ENCODE measurements at regions not wholly inside any gene's neighbourhood (a gene's known extent, or its start where the extent isn't known, plus 50 kb on each side); places are given as distances from the start of the nearest gene placed in this dataset.
A peak's percentile ranks its signal among the peaks of the same experiment; 100 is the strongest.

DNA sequence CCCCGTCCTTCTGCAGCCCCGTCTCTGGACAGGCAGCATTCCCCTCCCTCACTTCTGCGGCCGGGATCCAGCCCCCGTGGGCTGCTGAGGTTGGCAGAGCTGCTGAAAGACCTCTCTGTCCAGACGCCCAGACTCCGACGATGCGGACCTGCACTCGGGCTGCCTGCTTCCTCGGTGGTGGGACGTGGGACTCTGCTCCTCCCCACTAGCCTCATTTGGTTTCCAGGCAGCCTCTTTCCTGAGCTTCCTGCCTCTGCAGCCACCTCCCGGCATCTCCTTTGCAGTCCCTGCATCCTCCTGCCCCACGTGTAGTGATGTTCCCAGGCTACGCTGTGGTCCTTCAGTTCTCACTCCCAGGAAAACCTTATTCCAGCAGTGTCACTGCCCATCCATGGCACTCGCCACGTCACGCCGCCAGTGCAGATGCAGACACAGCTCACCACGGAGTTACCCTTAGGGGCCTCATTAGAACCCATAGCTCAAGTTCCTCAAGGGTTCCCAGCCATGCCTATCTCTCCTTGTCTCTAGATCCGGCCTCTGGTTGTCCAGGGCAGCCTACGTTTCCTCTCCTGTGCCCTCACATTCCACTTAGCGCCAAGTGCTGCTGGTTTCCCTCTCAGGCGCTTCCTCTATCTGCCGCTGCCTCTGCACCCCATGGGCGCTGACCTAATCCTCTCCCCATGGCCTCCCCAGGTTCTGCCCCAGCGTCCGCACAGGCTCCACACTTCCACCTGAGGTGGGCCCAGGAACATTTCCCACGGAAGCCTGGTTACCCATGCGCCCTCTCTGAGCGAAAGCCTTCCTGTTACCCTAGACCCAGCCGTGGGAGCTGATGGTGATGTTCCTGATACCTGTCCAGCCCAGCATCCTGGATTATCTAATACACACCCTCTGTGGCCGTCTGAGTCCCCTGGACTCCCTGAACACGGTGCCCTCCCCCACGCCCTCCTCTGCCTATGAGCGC lies 318.3 kb upstream of the MYT1L start:
- H3K79me1 ChIP-seq (replicated peaks; ENCODE audit: low read length, poor library complexity, severe bottlenecking) = no peaks in the 10 kb centered on the region
- H2BK12ac ChIP-seq (ENCODE audit: low read length in 2 of 2) = no peak overlapping the region
- no peak overlapping the region for H4K91ac ChIP-seq (ENCODE audit: low read length)
- 88% methylated on average over 36 of the region's 36 CpGs for WGBS
- no peak overlapping the region for H2AFZ ChIP-seq (ENCODE audit: low read depth, low read length)
- no peak for DNase-seq
- peaks cover 14% of the 10 kb centered on the region for H3K4me1 ChIP-seq (ENCODE audit: control insufficient read depth, insufficient read depth, low read depth, low read length)
- no peak overlapping the region for H3K14ac ChIP-seq (ENCODE audit: low read length in 2 of 2)
- H2BK120ac ChIP-seq (ENCODE audit: low read depth, low read length) = no peak overlapping the region
- no peak overlapping the region for H2AK5ac ChIP-seq (ENCODE audit: low read length, severe bottlenecking)
- H2BK15ac ChIP-seq (ENCODE audit: low read depth, poor library complexity, severe bottlenecking) = no peak overlapping the region
- peaks cover 4% of the 10 kb centered on the region for H3K9me3 ChIP-seq (ENCODE audit: control insufficient read depth, low read length)
- no peak overlapping the region for H3K23ac ChIP-seq (ENCODE audit: low read length in 2 of 2)
- no peak overlapping the region for H3K27ac ChIP-seq (ENCODE audit: low read length, poor library complexity, severe bottlenecking)
- H3K4ac ChIP-seq (ENCODE audit: low read depth in 1 of 2, low read length in 2 of 2) = no peak overlapping the region
- no peaks in the 10 kb centered on the region for H3K36me3 ChIP-seq (ENCODE audit: control insufficient read depth in 1 of 2, insufficient read depth in 2 of 2, low read depth in 1 of 2, low read length in 2 of 2)
- no peak overlapping the region for H3K4me2 ChIP-seq (ENCODE audit: low read length, poor library complexity, severe bottlenecking)
- peaks cover 0 to 7% of the 10 kb centered on the region in 2 experiments for H3K27me3 ChIP-seq (ENCODE audit: control insufficient read depth in 1 of 2, insufficient read depth in 1 of 2, low read length in 2 of 2)
- no peak overlapping the region for H3K9ac ChIP-seq (ENCODE audit: low read length)
- H3K4me3 ChIP-seq (ENCODE audit: insufficient read depth in 1 of 2, low read depth in 1 of 2, low read length in 2 of 2) = no peak overlapping the region
- no peak overlapping the region for H4K8ac ChIP-seq (ENCODE audit: low read length)
- no peak overlapping the region for H2BK5ac ChIP-seq (ENCODE audit: low read depth, low read length, poor library complexity, severe bottlenecking)
- no peak overlapping the region for H3K18ac ChIP-seq (ENCODE audit: low read depth in 1 of 2, low read length in 2 of 2)

DNA sequence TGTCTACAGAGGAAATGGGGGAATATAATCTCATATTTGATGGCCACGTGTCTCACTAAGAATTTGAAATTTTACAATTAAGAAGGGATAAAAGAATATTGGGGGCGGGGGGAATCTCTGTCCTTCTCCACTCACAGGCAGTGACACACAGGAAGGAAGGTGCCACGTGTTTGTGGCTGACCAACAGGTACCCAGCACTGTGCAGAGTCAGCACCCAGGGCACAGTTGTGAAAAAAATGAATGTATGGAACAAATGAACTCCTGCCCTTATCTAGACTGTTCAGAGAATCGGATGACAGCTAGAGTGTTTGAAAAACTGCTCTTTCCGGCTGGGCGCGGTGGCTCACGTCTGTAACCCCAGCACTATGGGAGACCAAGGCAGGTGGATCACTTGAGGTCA lies 317.0 kb upstream of the MYT1L start:
- no peak for DNase-seq
- 86% methylated on average over 8 of the region's 8 CpGs for WGBS
- peak overlapping the region; percentile 49 for H2AK5ac ChIP-seq (ENCODE audit: low read length, severe bottlenecking)
- no peaks in the 10 kb centered on the region for H3K36me3 ChIP-seq (ENCODE audit: control insufficient read depth in 1 of 2, insufficient read depth in 2 of 2, low read depth in 1 of 2, low read length in 2 of 2)
- H3K4me2 ChIP-seq (ENCODE audit: low read length, poor library complexity, severe bottlenecking) = no peak overlapping the region
- no peak overlapping the region for H4K91ac ChIP-seq (ENCODE audit: low read length)
- no peak overlapping the region for H3K23ac ChIP-seq (ENCODE audit: low read length in 2 of 2)
- H3K18ac ChIP-seq (ENCODE audit: low read depth in 1 of 2, low read length in 2 of 2) = no peak overlapping the region
- no peak overlapping the region for H2AFZ ChIP-seq (ENCODE audit: low read depth, low read length)
- H3K79me1 ChIP-seq (replicated peaks; ENCODE audit: low read length, poor library complexity, severe bottlenecking) = no peaks in the 10 kb centered on the region
- H3K4me3 ChIP-seq (ENCODE audit: insufficient read depth in 1 of 2, low read depth in 1 of 2, low read length in 2 of 2) = no peak overlapping the region
- no peak overlapping the region for H2BK120ac ChIP-seq (ENCODE audit: low read depth, low read length)
- peaks cover 4% of the 10 kb centered on the region for H3K9me3 ChIP-seq (ENCODE audit: control insufficient read depth, low read length)
- peaks cover 24% of the 10 kb centered on the region for H3K4me1 ChIP-seq (ENCODE audit: control insufficient read depth, insufficient read depth, low read depth, low read length)
- H2BK15ac ChIP-seq (ENCODE audit: low read depth, poor library complexity, severe bottlenecking) = no peak overlapping the region
- no peak overlapping the region for H3K9ac ChIP-seq (ENCODE audit: low read length)
- H3K14ac ChIP-seq (ENCODE audit: low read length in 2 of 2) = no peak overlapping the region
- peak overlapping the region; percentile 61 for H3K27ac ChIP-seq (ENCODE audit: low read length, poor library complexity, severe bottlenecking)
- H3K27me3 ChIP-seq (ENCODE audit: control insufficient read depth in 1 of 2, insufficient read depth in 1 of 2, low read length in 2 of 2) = peaks cover 0 to 3% of the 10 kb centered on the region in 2 experiments
- H4K8ac ChIP-seq (ENCODE audit: low read length) = no peak overlapping the region
- H2BK5ac ChIP-seq (ENCODE audit: low read depth, low read length, poor library complexity, severe bottlenecking) = no peak overlapping the region
- H2BK12ac ChIP-seq (ENCODE audit: low read length in 2 of 2) = no peak overlapping the region
- H3K4ac ChIP-seq (ENCODE audit: low read depth in 1 of 2, low read length in 2 of 2) = no peak overlapping the region

DNA sequence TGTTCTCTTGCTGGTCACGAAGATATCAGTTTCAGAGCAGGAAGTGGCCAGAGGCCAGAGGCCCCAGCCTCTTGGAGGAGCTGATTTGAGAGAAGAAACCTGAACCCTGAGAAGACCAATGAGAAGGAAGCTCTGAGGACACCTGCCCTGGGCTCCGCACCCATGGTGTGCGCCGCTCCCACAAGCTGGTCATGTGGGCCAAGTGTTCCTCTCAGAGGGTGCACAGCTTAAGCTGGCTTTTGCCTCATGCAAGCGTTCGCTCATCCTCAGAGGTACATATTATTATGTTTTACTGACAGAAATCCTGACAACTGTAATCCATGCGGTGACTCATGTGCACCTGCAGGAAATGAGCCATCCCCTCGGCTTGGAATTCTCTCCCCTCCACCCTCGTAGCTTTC lies 316.1 kb upstream of the MYT1L start:
- no peak overlapping the region for H4K91ac ChIP-seq (ENCODE audit: low read length)
- no peak overlapping the region for H4K8ac ChIP-seq (ENCODE audit: low read length)
- peaks cover 4% of the 10 kb centered on the region for H3K9me3 ChIP-seq (ENCODE audit: control insufficient read depth, low read length)
- H2BK15ac ChIP-seq (ENCODE audit: low read depth, poor library complexity, severe bottlenecking) = no peak overlapping the region
- H2BK120ac ChIP-seq (ENCODE audit: low read depth, low read length) = no peak overlapping the region
- 36% methylated on average over 9 of the region's 9 CpGs for WGBS
- H2BK12ac ChIP-seq (ENCODE audit: low read length in 2 of 2) = no peak overlapping the region
- H3K4me1 ChIP-seq (ENCODE audit: control insufficient read depth, insufficient read depth, low read depth, low read length) = peaks cover 26% of the 10 kb centered on the region
- H2AK5ac ChIP-seq (ENCODE audit: low read length, severe bottlenecking) = no peak overlapping the region
- H3K4ac ChIP-seq (ENCODE audit: low read depth in 1 of 2, low read length in 2 of 2) = no peak overlapping the region
- H2BK5ac ChIP-seq (ENCODE audit: low read depth, low read length, poor library complexity, severe bottlenecking) = no peak overlapping the region
- H3K27ac ChIP-seq (ENCODE audit: low read length, poor library complexity, severe bottlenecking) = peak overlapping the region; percentile 89
- H3K4me3 ChIP-seq (ENCODE audit: insufficient read depth in 1 of 2, low read depth in 1 of 2, low read length in 2 of 2) = no peak overlapping the region
- no peak overlapping the region for H2AFZ ChIP-seq (ENCODE audit: low read depth, low read length)
- no peak overlapping the region for H3K18ac ChIP-seq (ENCODE audit: low read depth in 1 of 2, low read length in 2 of 2)
- H3K79me1 ChIP-seq (replicated peaks; ENCODE audit: low read length, poor library complexity, severe bottlenecking) = no peaks in the 10 kb centered on the region
- H3K14ac ChIP-seq (ENCODE audit: low read length in 2 of 2) = no peak overlapping the region
- no peak overlapping the region for H3K9ac ChIP-seq (ENCODE audit: low read length)
- H3K27me3 ChIP-seq (ENCODE audit: control insufficient read depth in 1 of 2, insufficient read depth in 1 of 2, low read length in 2 of 2) = peaks cover 0 to 3% of the 10 kb centered on the region in 2 experiments
- H3K4me2 ChIP-seq (ENCODE audit: low read length, poor library complexity, severe bottlenecking) = peak overlapping the region; percentile 49
- DNase-seq = no peak
- H3K23ac ChIP-seq (ENCODE audit: low read length in 2 of 2) = no peak overlapping the region
- no peaks in the 10 kb centered on the region for H3K36me3 ChIP-seq (ENCODE audit: control insufficient read depth in 1 of 2, insufficient read depth in 2 of 2, low read depth in 1 of 2, low read length in 2 of 2)

- WGBS = 46% methylated on average over 4 of the region's 8 CpGs
- Histone ChIP-seq H3K27me3 (ENCODE audit: control insufficient read depth in 1 of 2, insufficient read depth in 1 of 2, low read length in 2 of 2) (peaks cover 0 to 3% of the 10 kb centered on the region in 2 experiments), H2AFZ (ENCODE audit: low read depth, low read length) (no peak overlapping the region), H2BK5ac (ENCODE audit: low read depth, low read length, poor library complexity, severe bottlenecking) (peak overlapping the region; percentile 71), H3K9me3 (ENCODE audit: control insufficient read depth, low read length) (peaks cover 4% of the 10 kb centered on the region), H3K4me1 (ENCODE audit: control insufficient read depth, insufficient read depth, low read depth, low read length) (peaks cover 32% of the 10 kb centered on the region), H2BK15ac (ENCODE audit: low read depth, poor library complexity, severe bottlenecking) (no peak overlapping the region), H2BK12ac (ENCODE audit: low read length in 2 of 2) (no peak overlapping the region), H3K36me3 (ENCODE audit: control insufficient read depth in 1 of 2, insufficient read depth in 2 of 2, low read depth in 1 of 2, low read length in 2 of 2) (no peaks in the 10 kb centered on the region), H3K14ac (ENCODE audit: low read length in 2 of 2) (no peak overlapping the region), H4K91ac (ENCODE audit: low read length) (no peak overlapping the region), H2BK120ac (ENCODE audit: low read depth, low read length) (no peak overlapping the region), H3K18ac (ENCODE audit: low read depth in 1 of 2, low read length in 2 of 2) (no peak overlapping the region), H3K4me2 (ENCODE audit: low read length, poor library complexity, severe bottlenecking) (no peak overlapping the region), H4K8ac (ENCODE audit: low read length) (no peak overlapping the region), H3K4me3 (ENCODE audit: insufficient read depth in 1 of 2, low read depth in 1 of 2, low read length in 2 of 2) (no peak overlapping the region), H3K4ac (ENCODE audit: low read depth in 1 of 2, low read length in 2 of 2) (no peak overlapping the region), H3K27ac (ENCODE audit: low read length, poor library complexity, severe bottlenecking) (peak overlapping the region; percentile 89), H3K23ac (ENCODE audit: low read length in 2 of 2) (no peak overlapping the region), H2AK5ac (ENCODE audit: low read length, severe bottlenecking) (no peak overlapping the region), H3K79me1 (replicated peaks; ENCODE audit: low read length, poor library complexity, severe bottlenecking) (no peaks in the 10 kb centered on the region), H3K9ac (ENCODE audit: low read length) (no peak overlapping the region)
- no peak for DNase-seq
Observed at GRCh38 chr2:2646433-2647051, 315.5 kb upstream of the MYT1L start.

All from mesenchymal stem cell (in vitro differentiated cells and primary cell).